DMS153 (cell line): ENCODE measurements at regions not wholly inside any gene's neighbourhood (a gene's known extent, or its start where the extent isn't known, plus 50 kb on each side); places are given as distances from the start of the nearest gene placed in this dataset.
A peak's percentile ranks its signal among the peaks of the same experiment; 100 is the strongest.

Experiments
- DNase-seq: peaks from one replicate; lab custom pipeline; 2025; lab: John Stamatoyannopoulos, UW

DNA sequence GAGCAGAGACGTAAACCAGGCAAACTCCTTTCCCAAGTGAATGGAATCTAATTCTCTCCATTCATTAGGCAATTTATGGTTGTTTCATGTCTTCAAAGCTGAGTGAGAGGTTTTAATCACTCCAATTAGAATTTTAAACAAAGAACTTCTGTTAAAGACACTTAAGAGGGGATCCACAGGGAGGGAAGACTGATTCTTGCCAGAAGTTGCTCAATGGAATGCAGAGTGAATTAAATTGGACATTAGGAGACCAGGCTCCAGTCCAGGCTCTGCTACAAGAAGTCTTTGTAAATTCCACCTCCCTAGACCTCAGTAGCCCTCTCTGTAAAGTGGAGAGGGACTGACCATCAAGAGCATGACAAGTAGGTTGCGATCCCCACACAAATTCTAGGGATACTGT is 130.7 kb upstream of the TMEM72 start:
- DNase-seq: no peak

DNA sequence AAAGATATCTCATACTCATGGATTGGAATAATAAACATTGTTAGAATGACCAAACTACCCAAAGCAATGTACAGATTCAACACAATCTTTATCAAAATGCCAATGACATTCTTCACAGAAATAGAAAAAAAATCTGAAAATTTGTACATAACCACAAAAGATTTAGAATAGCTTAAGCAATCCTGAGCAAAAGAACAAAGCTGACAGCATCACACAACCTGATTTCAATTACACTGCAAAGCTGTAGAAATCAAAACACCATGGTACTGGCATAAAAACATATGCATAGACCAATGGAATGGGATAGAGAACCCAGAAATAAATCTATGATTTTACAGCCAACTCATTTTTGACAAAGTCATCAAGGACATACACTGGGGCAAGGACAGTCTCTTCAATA is 130.0 kb upstream of the TMEM72 start:
- DNase-seq: no peak

- no peak for DNase-seq
Observed at GRCh38 chr10:44786286-44786850, 124.8 kb upstream of the TMEM72 start.

- no peak for DNase-seq
Observed at GRCh38 chr10:44787480-44788075, 123.6 kb upstream of the TMEM72 start.

GRCh38 chr10:44788147-44789129 is 122.7 kb upstream of the TMEM72 start:
- DNase-seq: no peak

DNA sequence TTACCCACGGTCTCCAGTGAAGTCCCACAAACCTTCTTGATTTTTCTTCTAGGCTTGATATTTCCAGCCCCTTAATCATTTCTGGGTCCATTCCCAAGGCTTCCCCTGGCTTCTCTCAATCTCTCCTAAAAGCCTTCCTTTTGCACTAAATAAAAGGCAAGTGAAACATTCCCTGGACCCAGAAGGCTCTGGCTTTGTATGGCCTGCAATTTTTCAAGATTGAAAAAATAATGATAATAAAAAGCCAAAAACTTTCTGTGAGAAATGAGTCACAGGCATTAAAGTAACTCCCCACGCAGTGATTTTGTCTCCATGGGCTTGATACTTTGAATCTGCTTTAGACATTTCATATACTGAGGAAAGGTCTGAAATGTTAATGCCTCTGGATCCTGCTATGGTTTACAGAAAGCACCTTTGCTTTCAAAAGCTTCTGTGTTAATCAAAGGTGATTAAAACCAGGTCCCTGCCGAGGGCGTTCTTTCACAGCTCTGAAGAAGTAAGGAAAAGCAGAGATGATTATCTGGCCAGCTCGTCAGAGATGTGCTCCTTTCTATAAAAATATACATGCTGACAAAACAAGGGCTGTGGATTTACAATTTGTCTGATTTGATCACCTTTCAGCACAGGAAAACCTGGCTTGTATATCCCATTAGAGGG is 118.9 kb upstream of the TMEM72 start:
- DNase-seq: no peak

DNA sequence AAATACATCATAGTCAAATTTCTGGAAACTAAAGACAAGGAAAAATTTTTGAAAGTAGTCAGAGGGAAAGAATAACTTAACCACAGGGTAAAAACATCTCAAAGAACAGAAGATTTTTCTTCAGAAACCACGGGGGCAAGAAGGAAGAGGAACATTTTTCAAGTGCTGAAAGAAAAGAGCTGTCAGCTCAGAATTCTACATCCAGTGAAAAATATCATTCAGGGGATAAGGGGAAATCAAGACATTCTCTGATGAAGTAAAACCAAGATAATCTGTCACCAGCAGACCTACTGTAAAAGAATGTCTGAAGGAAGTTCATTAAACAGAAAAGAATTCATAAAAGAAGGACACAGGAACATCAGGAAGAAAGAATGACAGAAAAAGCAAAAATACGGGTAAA is 111.2 kb upstream of the TMEM72 start:
- DNase-seq: no peak

- peak; percentile 95 for DNase-seq
Observed at GRCh38 chr10:44801383-44802327, 109.5 kb upstream of the TMEM72 start.

GRCh38 chr10:44803862-44804261 is 107.3 kb upstream of the TMEM72 start:
- DNase-seq: no peak

- DNase-seq: no peak
Observed at GRCh38 chr10:44804661-44805060, 106.5 kb upstream of the TMEM72 start.

DNA sequence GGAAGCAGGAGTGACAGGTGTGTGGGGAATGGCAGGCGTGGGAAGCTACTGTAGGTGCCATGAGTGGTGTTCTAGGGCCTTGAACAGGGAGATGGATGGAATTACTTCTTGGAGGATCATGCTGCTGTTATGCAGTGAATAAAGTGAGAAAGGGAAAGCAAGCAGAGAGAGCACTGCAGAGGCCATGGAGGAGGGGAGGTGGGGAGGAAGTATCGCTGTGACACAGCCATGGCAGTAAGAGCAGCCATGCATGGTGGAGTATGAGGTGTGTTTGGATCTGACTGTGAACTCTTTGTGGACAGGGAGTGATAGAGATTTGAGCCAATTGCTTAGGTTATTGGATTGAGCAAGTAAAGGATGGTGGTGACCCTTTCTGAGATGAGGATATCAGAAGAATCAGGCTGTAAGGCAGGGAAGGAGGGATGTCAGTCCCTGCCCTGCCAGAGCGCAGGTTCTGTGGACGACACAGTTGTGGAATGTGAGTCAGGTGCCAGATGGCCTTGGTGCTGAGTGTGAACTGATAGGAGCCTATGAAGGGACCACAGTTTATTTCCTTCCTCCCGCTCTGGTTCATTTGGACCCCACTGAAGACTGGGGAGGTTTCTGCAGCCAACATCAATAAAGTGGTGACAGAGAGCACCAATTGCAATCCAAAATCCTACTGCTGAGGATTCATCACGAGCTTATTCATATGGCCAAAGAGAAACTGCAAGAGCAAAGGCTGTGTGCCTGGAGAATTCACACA is 105.5 kb upstream of the TMEM72 start:
- no peak for DNase-seq

DNA sequence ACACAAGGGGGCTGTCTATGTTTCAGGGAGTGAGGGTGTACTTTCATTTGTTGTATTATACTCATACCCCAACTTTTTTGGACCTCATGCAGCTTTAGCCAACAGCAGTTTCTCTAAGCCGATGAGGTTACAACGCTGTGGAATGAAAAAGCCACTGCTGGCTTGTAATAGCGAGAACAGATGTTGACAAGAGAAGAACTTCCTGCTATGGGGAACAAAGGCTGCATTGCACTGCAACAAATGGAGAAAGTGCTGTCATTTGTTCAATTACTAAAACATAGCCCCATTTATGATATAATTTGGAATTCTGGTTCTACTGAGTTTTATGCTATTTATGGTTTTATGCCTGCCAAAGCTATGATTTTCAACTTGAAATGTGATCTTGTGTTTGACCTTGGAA is 104.2 kb upstream of the TMEM72 start:
- DNase-seq: no peak

DNA sequence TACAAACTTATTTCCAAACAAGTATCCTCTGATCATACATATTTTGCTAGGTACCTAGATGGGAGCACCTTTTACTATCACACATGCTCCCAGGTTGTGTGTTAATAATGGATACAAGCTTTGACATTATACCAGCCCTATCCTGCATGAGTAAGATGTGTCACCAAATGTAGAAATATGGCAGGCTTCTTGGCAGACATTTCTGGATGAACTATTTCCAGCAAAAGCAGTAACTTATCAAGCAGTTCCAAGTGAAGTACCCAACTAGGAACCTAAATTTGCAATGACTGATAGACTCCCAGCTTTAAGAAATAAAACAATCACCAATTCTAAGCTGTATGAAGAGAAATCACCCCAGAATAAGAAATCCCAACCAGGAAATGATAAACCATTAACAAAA is 103.7 kb upstream of the TMEM72 start:
- DNase-seq: no peak

- no peak for DNase-seq
Observed at GRCh38 chr10:44809647-44810046, 101.5 kb upstream of the TMEM72 start.

DNA sequence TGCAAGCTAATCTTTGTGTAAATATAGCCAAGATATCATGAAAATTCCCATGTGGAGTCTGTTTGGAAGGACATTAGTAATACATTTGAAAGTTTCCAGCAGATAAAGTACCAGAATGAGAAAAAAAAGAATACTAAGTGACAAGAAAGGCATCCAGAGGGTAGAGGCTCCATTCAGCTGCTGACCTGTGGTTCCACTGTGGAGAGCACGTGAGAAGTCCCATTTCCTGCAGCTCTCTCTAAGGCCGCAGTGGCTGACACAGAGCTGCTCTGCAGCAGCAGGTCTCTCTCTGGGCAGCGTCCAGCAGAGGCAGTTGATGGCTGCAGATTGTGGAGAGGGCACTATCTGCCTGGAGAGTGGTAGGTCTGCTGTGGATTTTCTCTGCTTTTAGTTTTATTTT is 100.1 kb upstream of the TMEM72 start:
- DNase-seq: no peak

DNA sequence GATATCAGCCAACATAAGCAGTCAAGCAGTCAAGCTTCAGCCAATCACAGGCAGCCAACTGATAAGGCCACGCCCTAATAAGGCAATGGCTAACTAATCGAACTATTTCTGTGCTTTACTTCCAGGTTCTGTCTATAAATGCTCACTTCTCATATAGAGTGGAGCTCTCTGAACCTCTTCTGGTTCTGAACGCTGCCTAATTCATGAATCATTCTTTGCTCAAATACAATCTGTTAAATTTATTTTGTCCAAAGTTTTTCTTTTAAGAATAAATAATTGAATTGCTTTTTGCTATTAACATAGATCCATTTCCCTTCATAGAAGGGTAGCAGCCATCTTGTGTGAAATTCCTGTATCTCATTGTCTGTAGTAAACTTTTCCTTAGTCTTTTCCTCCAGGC is 97.9 kb upstream of the TMEM72 start:
- DNase-seq: no peak

- DNase-seq: no peak
Observed at GRCh38 chr10:44814929-44815328, 96.2 kb upstream of the TMEM72 start.

DNA sequence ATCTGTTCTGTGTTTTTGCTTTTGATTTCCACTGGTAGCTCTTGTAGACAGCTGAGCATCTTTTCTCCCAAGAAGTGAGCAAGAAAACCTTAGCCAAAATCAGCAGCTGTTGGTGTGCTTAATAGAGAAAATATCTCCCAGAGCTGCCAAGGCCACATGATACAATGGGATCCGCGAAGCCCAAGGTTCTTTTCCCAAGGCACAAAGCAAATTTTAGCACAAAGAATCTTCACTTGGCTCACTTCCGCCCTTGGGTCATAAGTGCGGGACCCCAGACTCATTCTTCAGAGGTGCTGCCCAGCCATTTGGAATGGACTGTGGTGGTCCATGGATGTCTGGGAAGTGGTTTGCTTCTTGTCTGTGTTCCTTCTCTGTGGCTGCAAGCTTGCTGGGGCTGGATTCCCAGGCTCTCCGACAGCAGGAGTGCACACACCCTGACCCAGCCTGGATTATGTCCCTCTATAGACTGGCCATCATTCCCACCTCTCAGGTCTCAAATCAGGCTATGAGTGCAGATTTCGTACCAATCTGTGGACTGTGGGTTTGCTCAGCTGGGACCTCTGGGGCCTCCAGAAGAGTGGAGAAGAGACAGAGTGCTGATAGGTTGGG is 93.0 kb upstream of the TMEM72 start:
- no peak for DNase-seq

DNA sequence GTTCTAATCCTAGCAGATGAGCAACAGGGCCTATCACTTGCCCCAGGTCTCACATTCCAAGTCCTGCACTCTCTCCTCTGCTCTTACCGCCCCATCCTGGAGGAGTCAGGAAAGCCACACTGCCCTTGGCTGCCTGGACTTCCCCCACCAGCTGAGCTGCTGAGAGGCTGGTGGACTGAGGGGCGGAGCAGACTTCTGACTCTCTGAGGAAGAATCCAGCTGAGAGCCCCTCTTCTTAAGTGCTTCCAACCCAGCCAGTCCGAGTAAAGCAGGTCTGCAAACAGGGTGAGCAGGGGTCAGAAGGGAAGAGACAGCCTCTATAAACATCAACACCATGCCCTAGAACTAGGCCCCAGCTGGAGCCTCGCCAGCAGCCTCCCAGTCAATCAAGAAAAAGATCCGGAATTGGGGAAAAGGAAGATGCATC is 92.4 kb upstream of the TMEM72 start:
- DNase-seq: no peak

- no peak for DNase-seq
Observed at GRCh38 chr10:44820094-44820493, 91.0 kb upstream of the TMEM72 start.
